Activated CD8-positive, alpha-beta T cell treated with anti-CD3 and anti-CD28 coated beads for 36 hours (primary cell): ENCODE measurements at regions not wholly inside any gene's neighbourhood (a gene's known extent, or its start where the extent isn't known, plus 50 kb on each side); places are given as distances from the start of the nearest gene placed in this dataset.
"Not testable (repeated sequence)": the region's sequence is repeated elsewhere in the genome, so short reads cannot be mapped to it uniquely, and the experiment has no call there.

ENCODE experiments used
- ATAC-seq: fragments of 200-7000 bp; cut with Tn5 transposase; one replicate; pipeline ENCODE4 v1.10.0; 2021; ENCODE audit warnings: mild to moderate bottlenecking, moderate library complexity
- CTCF ChIA-PET: fragments of 350-600 bp; sonication (Branson Sonifier 250); formaldehyde crosslinking; loops from one replicate; lab custom pipeline; 2021; ENCODE audit warnings: antibody characterized with exemption; lab: Charles Lee
- POLR2A ChIA-PET: fragments of 350-600 bp; sonication (Branson Sonifier 250); formaldehyde crosslinking; loops from one replicate; lab custom pipeline; 2021; ENCODE audit warnings: antibody characterized with exemption; lab: Charles Lee
- DNase-seq: peaks from one replicate; pipeline ENCODE4 v3.0.0-alpha.2; 2020
- H3K27ac Mint-ChIP-seq: one replicate; pipeline ENCODE4 v1.8.0; 2021; ENCODE audit warnings: mild to moderate bottlenecking, mixed read lengths
- H3K27me3 Mint-ChIP-seq: one replicate; pipeline ENCODE4 v1.8.0; 2021; ENCODE audit warnings: mixed read lengths
- H3K36me3 Mint-ChIP-seq: one replicate; pipeline ENCODE4 v1.8.0; 2021; ENCODE audit warnings: low read depth, mixed read lengths
- H3K4me1 Mint-ChIP-seq: one replicate; pipeline ENCODE4 v1.8.0; 2021; ENCODE audit warnings: low read depth, mixed read lengths
- H3K4me3 Mint-ChIP-seq: one replicate; pipeline ENCODE4 v1.8.0; 2021; ENCODE audit warnings: mild to moderate bottlenecking, moderate library complexity, mixed read lengths
- H3K9me3 Mint-ChIP-seq: one replicate; pipeline ENCODE4 v1.8.0; 2021; ENCODE audit warnings: mixed read lengths
- CTCF ChIP-seq: fragments of 200-600 bp; IDR thresholded peaks from one replicate; pipeline ENCODE4 v1.8.0; 2022; ENCODE audit warnings: antibody characterized with exemption, mild to moderate bottlenecking
- intact Hi-C: fragments of 100-400 bp; cut with micrococcal nuclease; formaldehyde crosslinking; loops from one replicate; pipeline ENCODE4 v1.10.0; 2022

- Mint-ChIP-seq H3K27ac (no peak overlapping the region), H3K36me3 (no peaks in the 10 kb centered on the region), H3K4me1 (no peaks in the 10 kb centered on the region), H3K9me3 (peaks cover 5% of the 10 kb centered on the region), H3K4me3 (no peak overlapping the region), H3K27me3 (no peaks in the 10 kb centered on the region)
- POLR2A ChIA-PET = no interaction called here
- no peak for ATAC-seq
- CTCF ChIA-PET = no interaction called here
- intact Hi-C loops = no loop called here
- DNase-seq = no peak
- TF ChIP-seq CTCF = no peak
These were observed 1100.3 kb downstream of the TBL1XR1 start for GRCh38 chr3:176097027-176097426.

- H3K4me3 Mint-ChIP-seq, intact Hi-C loops: not testable (repeated sequence)
These were observed 1103.4 kb downstream of the TBL1XR1 start for GRCh38 chr3:176093892-176094291.

GRCh38 chr3:176090727-176091126 lies 1106.6 kb downstream of the TBL1XR1 start:
- Mint-ChIP-seq H3K36me3 (no peaks in the 10 kb centered on the region), H3K4me1 (no peaks in the 10 kb centered on the region), H3K27ac (no peak overlapping the region), H3K4me3 (no peak overlapping the region), H3K9me3 (peaks cover 3% of the 10 kb centered on the region), H3K27me3 (no peaks in the 10 kb centered on the region)
- intact Hi-C loops = no loop called here
- no peak for TF ChIP-seq CTCF
- DNase-seq = no peak
- ChIA-PET CTCF (no interaction called here), POLR2A (no interaction called here)
- ATAC-seq = no peak

More at GRCh38 chr3:176093892-176094291, 1103.4 kb downstream of the TBL1XR1 start:
- CTCF ChIA-PET, POLR2A ChIA-PET, ATAC-seq, H3K9me3 Mint-ChIP-seq, H3K27ac Mint-ChIP-seq, DNase-seq, H3K36me3 Mint-ChIP-seq, H3K27me3 Mint-ChIP-seq, H3K4me1 Mint-ChIP-seq: not testable (repeated sequence)

GRCh38 chr3:176088962-176089383 lies 1108.3 kb downstream of the TBL1XR1 start:
- no peaks in the 10 kb centered on the region for H3K27me3 Mint-ChIP-seq
- DNase-seq = no peak
- intact Hi-C loops = no loop called here
- no peak for ATAC-seq
- POLR2A ChIA-PET = no interaction called here
- no peak for TF ChIP-seq CTCF
- H3K4me3 Mint-ChIP-seq = no peak overlapping the region
- peaks cover under 1% of the 10 kb centered on the region for H3K9me3 Mint-ChIP-seq
- no peaks in the 10 kb centered on the region for H3K36me3 Mint-ChIP-seq
- CTCF ChIA-PET = no interaction called here
- no peak overlapping the region for H3K27ac Mint-ChIP-seq
- no peaks in the 10 kb centered on the region for H3K4me1 Mint-ChIP-seq

GRCh38 chr3:176087066-176087697 lies 1110.1 kb downstream of the TBL1XR1 start:
- no peak overlapping the region for H3K27ac Mint-ChIP-seq
- POLR2A ChIA-PET = no interaction called here
- H3K27me3 Mint-ChIP-seq = no peaks in the 10 kb centered on the region
- ATAC-seq = no peak
- DNase-seq = no peak
- no peak for TF ChIP-seq CTCF
- CTCF ChIA-PET = no interaction called here
- no peaks in the 10 kb centered on the region for H3K9me3 Mint-ChIP-seq
- intact Hi-C loops = no loop called here
- H3K4me3 Mint-ChIP-seq = no peak overlapping the region
- H3K4me1 Mint-ChIP-seq = no peaks in the 10 kb centered on the region
- no peaks in the 10 kb centered on the region for H3K36me3 Mint-ChIP-seq
